H9 (cell line): ENCODE measurements at regions not wholly inside any gene's neighbourhood (a gene's known extent, or its start where the extent isn't known, plus 50 kb on each side); places are given as distances from the start of the nearest gene placed in this dataset.

Experiments used
- DNase-seq: peaks from one replicate; pipeline ENCODE4 v3.0.0-alpha.2; 2017
- H2AFZ ChIP-seq: one replicate; pipeline ENCODE4 v1.6.1; 2013; ENCODE audit warnings: mild to moderate bottlenecking, low read length, control low read depth, moderate library complexity
- H2AK5ac ChIP-seq: 2 replicates; pipeline ENCODE4 v1.6.1; 2013; ENCODE audit warnings: low read length, control low read depth, mixed read lengths; ENCODE audit not compliant: insufficient read length
- H2BK120ac ChIP-seq: one replicate; pipeline ENCODE4 v1.6.1; 2013; ENCODE audit warnings: low read depth, mild to moderate bottlenecking, low read length, control low read depth, inconsistent platforms; ENCODE audit not compliant: poor library complexity, severe bottlenecking
- H2BK12ac ChIP-seq: 2 replicates; pipeline ENCODE4 v1.6.1; 2013; ENCODE audit warnings: low read length, control low read depth, mixed read lengths, low read depth; ENCODE audit not compliant: insufficient read length
- H2BK15ac ChIP-seq: 2 replicates; pipeline ENCODE4 v1.6.1; 2013; ENCODE audit warnings: low read depth, low read length, control low read depth
- H2BK20ac ChIP-seq: one replicate; pipeline ENCODE4 v1.6.1; 2013; ENCODE audit warnings: low read depth, mild to moderate bottlenecking, low read length, control low read depth, inconsistent platforms; ENCODE audit not compliant: poor library complexity, severe bottlenecking
- H2BK5ac ChIP-seq: 2 replicates; pipeline ENCODE4 v1.6.1; 2013; ENCODE audit warnings: low read length, control low read depth, mixed read lengths; ENCODE audit not compliant: insufficient read length
- H3K14ac ChIP-seq: 2 replicates; pipeline ENCODE4 v1.6.1; 2013; ENCODE audit warnings: low read length, control low read depth; ENCODE audit not compliant: insufficient read depth
- H3K18ac ChIP-seq: 2 replicates; pipeline ENCODE4 v1.6.1; 2013; ENCODE audit warnings: low read depth, mild to moderate bottlenecking, mixed read lengths, low read length, control low read depth; ENCODE audit not compliant: insufficient read length
- H3K23ac ChIP-seq: 2 replicates; pipeline ENCODE4 v1.6.1; 2013; ENCODE audit warnings: low read length, control low read depth, mixed read lengths, low read depth; ENCODE audit not compliant: insufficient read length
- H3K23me2 ChIP-seq: 2 replicates; pipeline ENCODE4 v1.6.1; 2013; ENCODE audit warnings: low read depth, mild to moderate bottlenecking, mixed read lengths, low read length, control low read depth; ENCODE audit not compliant: insufficient read length, poor library complexity, severe bottlenecking
- H3K27ac ChIP-seq: 2 replicates; pipeline ENCODE4 v1.5.1; 2013; ENCODE audit warnings: low read length, control low read depth, mixed read lengths, low read depth; ENCODE audit not compliant: insufficient read length
- H3K27me3 ChIP-seq: 2 replicates; pipeline ENCODE4 v1.6.1; 2013; ENCODE audit warnings: low read length, control low read depth, inconsistent platforms; ENCODE audit not compliant: insufficient read depth
- H3K4ac ChIP-seq: 2 replicates; pipeline ENCODE4 v1.6.1; 2013; ENCODE audit warnings: low read depth, mild to moderate bottlenecking, control low read depth, inconsistent platforms, low read length, moderate library complexity
- H3K4me1 ChIP-seq: 2 replicates; pipeline ENCODE4 v1.6.1; 2013; ENCODE audit warnings: low read length, control low read depth, inconsistent platforms; ENCODE audit not compliant: insufficient read depth
- H3K4me2 ChIP-seq: 2 replicates; pipeline ENCODE4 v1.6.1; 2013; ENCODE audit warnings: low read length, control low read depth, mixed read lengths; ENCODE audit not compliant: insufficient read length, insufficient read depth
- H3K56ac ChIP-seq: 2 replicates; pipeline ENCODE4 v1.6.1; 2013; ENCODE audit warnings: low read depth, mild to moderate bottlenecking, mixed read lengths, low read length, control low read depth; ENCODE audit not compliant: insufficient read length
- H3K79me1 ChIP-seq: 2 replicates; pipeline ENCODE4 v1.6.1; 2013; ENCODE audit warnings: low read depth, mild to moderate bottlenecking, moderate library complexity, low read length, control low read depth, inconsistent platforms; ENCODE audit not compliant: insufficient read depth, poor library complexity, severe bottlenecking
- H3K79me2 ChIP-seq: 2 replicates; pipeline ENCODE4 v1.6.1; 2013; ENCODE audit warnings: low read length, control low read depth, inconsistent platforms; ENCODE audit not compliant: insufficient read depth
- H3K9ac ChIP-seq: 2 replicates; pipeline ENCODE4 v1.6.1; 2013; ENCODE audit warnings: low read length, control low read depth, mixed read lengths; ENCODE audit not compliant: insufficient read length; ENCODE audit errors: extremely low read depth
- H3K9me3 ChIP-seq: one replicate; pipeline ENCODE4 v1.6.1; 2013; ENCODE audit warnings: low read depth, low read length, inconsistent platforms; ENCODE audit not compliant: control insufficient read depth
- H3T11ph ChIP-seq: one replicate; pipeline ENCODE4 v1.6.1; 2013; ENCODE audit warnings: mild to moderate bottlenecking, low read length, control low read depth, inconsistent platforms
- H4K20me1 ChIP-seq: one replicate; pipeline ENCODE4 v1.6.1; 2013; ENCODE audit not compliant: control insufficient read depth, insufficient read length, insufficient read depth
- H4K5ac ChIP-seq: 2 replicates; pipeline ENCODE4 v1.6.1; 2013; ENCODE audit warnings: low read depth, mild to moderate bottlenecking, mixed read lengths, low read length, control low read depth; ENCODE audit not compliant: insufficient read length
- H4K8ac ChIP-seq: replicated peaks from 2 replicates; pipeline ENCODE4 v1.6.1; 2013; ENCODE audit warnings: low read length, control low read depth, mixed read lengths, low read depth; ENCODE audit not compliant: insufficient read length
- H4K91ac ChIP-seq: 2 replicates; pipeline ENCODE4 v1.6.1; 2013; ENCODE audit warnings: low read depth, mild to moderate bottlenecking, moderate library complexity, mixed read lengths, low read length, control low read depth; ENCODE audit not compliant: insufficient read length
- H3K27ac Mint-ChIP-seq, 3 experiments: 2 replicates in 2 of 3; 3 replicates in 1 of 3; pipeline ENCODE4 v1.8.0; 2020 to 2021; ENCODE audit warnings: mixed read lengths in 3 of 3, mild to moderate bottlenecking in 1 of 3, moderate library complexity in 1 of 3
- H3K27me3 Mint-ChIP-seq: 2 replicates; pipeline ENCODE4 v1.8.0; 2021; ENCODE audit warnings: low read depth, mild to moderate bottlenecking, moderate library complexity, mixed read lengths
- H3K36me3 Mint-ChIP-seq, 3 experiments: 2 replicates in 2 of 3; 3 replicates in 1 of 3; pipeline ENCODE4 v1.8.0; 2020 to 2021; ENCODE audit warnings: low read depth in 3 of 3, mixed read lengths in 3 of 3; ENCODE audit not compliant: insufficient read depth in 1 of 3
- H3K4me1 Mint-ChIP-seq, 2 experiments: 2 replicates each; pipeline ENCODE4 v1.8.0; 2020; ENCODE audit warnings: mixed read lengths in 2 of 2
- H3K4me3 Mint-ChIP-seq, 2 experiments: 2 replicates in 1 of 2; 3 replicates in 1 of 2; pipeline ENCODE4 v1.8.0; 2020 to 2021; ENCODE audit warnings: mild to moderate bottlenecking in 2 of 2, mixed read lengths in 2 of 2, moderate library complexity in 1 of 2
- H3K9me3 Mint-ChIP-seq, 2 experiments: 2 replicates in 1 of 2; 3 replicates in 1 of 2; pipeline ENCODE4 v1.8.0; 2020; ENCODE audit warnings: mild to moderate bottlenecking in 2 of 2, mixed read lengths in 2 of 2, moderate library complexity in 1 of 2
- CTCF ChIP-seq: fragments of 200-600 bp; sonication (generic); conservative IDR thresholded peaks from 3 replicates; pipeline ENCODE4 v1.8.0; 2021; ENCODE audit warnings: antibody characterized with exemption, mild to moderate bottlenecking
- WGBS: extraction: QIAGEN DNeasy Blood & Tissue Kit; methylation state at CpG from one replicate; pipeline ENCODE4 v1.1.7; 2013; ENCODE audit warnings: missing lambda C conversion rate, low lambda C conversion rate, mixed read lengths; ENCODE audit not compliant: insufficient read length; ENCODE audit errors: extremely low coverage; 5-methylcytosine and 5-hydroxymethylcytosine counted together

- H3K4me2 ChIP-seq: no peak overlapping the region
- H3K27me3 ChIP-seq: no peaks in the 10 kb centered on the region
- no peaks in the 10 kb centered on the region for H3K36me3 Mint-ChIP-seq
These were observed 96.2 kb upstream of the ROBO2 start for GRCh38 chr3:76943671-76944070.

More at GRCh38 chr3:76943671-76944070, 96.2 kb upstream of the ROBO2 start:
- H4K8ac ChIP-seq: no peak overlapping the region
- H3K18ac ChIP-seq: no peak overlapping the region
- H3K79me2 ChIP-seq: no peaks in the 10 kb centered on the region
- H2BK20ac ChIP-seq: no peak overlapping the region
- no peak overlapping the region for H3K4ac ChIP-seq
- WGBS: no CpG with 5 or more reads among the region's 3 CpGs
- no peak overlapping the region for H2BK5ac ChIP-seq
- H3K23me2 ChIP-seq: no peaks in the 10 kb centered on the region
- no peaks in the 10 kb centered on the region for H3K79me1 ChIP-seq
- no peak overlapping the region for H2AFZ ChIP-seq
- H3K56ac ChIP-seq: no peak overlapping the region
- H3K23ac ChIP-seq: no peak overlapping the region
- H2BK12ac ChIP-seq: no peak overlapping the region
- DNase-seq: no peak
- H3K27ac ChIP-seq: no peak overlapping the region
- H4K20me1 ChIP-seq: no peaks in the 10 kb centered on the region
- no peak overlapping the region for H2AK5ac ChIP-seq
- H3K9me3 ChIP-seq: no peaks in the 10 kb centered on the region
- H3T11ph ChIP-seq: no peak overlapping the region
- peaks cover 13 to 15% of the 10 kb centered on the region in 2 experiments for H3K4me1 Mint-ChIP-seq
- H4K91ac ChIP-seq: no peak overlapping the region
- no peak overlapping the region for H3K4me3 Mint-ChIP-seq
- no peaks in the 10 kb centered on the region for H3K4me1 ChIP-seq
- no peak overlapping the region for H3K14ac ChIP-seq
- no peaks in the 10 kb centered on the region; a peak in 2 of 5 replicates for H3K9me3 Mint-ChIP-seq
- H3K27me3 Mint-ChIP-seq: no peaks in the 10 kb centered on the region
- H4K5ac ChIP-seq: no peak overlapping the region
- H3K9ac ChIP-seq: no peak overlapping the region
- TF ChIP-seq CTCF: no peak
- H3K27ac Mint-ChIP-seq: no peak overlapping the region; a peak in 2 of 7 replicates
- no peak overlapping the region for H2BK15ac ChIP-seq
- H2BK120ac ChIP-seq: no peak overlapping the region
